HL-60/S4 treated with retinoic acid at 250 ng/mL for 4 days and 3 days (cell line): ENCODE measurements at regions not wholly inside any gene's neighbourhood (a gene's known extent, or its start where the extent isn't known, plus 50 kb on each side); places are given as distances from the start of the nearest gene placed in this dataset.

Experiments used
- in situ Hi-C: fragments of 300-500 bp; cut with MboI; formaldehyde crosslinking; loops from 2 replicates; pipeline ENCODE4 v1.7.0; 2022; ENCODE audit warnings: low sequenced_read_pairs

GRCh38 chr2:16322308-16323125 is 343.1 kb downstream of the CYRIA start:
- in situ Hi-C loops = no loop called here

- in situ Hi-C loops = no loop called here
Observed at GRCh38 chr2:16321872-16322271, 343.8 kb downstream of the CYRIA start.

- in situ Hi-C loops = no loop called here
Observed at GRCh38 chr2:16321256-16321655, 344.4 kb downstream of the CYRIA start.

GRCh38 chr2:16320716-16321115 is 344.9 kb downstream of the CYRIA start:
- in situ Hi-C loops = no loop called here

- in situ Hi-C loops = no loop called here
Observed at GRCh38 chr2:16319551-16320121, 346.0 kb downstream of the CYRIA start.

GRCh38 chr2:16318474-16319195 is 347.0 kb downstream of the CYRIA start:
- in situ Hi-C loops = no loop called here

- in situ Hi-C loops = no loop called here
Observed at GRCh38 chr2:16318051-16318450, 347.6 kb downstream of the CYRIA start.

GRCh38 chr2:16317211-16317830 is 348.3 kb downstream of the CYRIA start:
- in situ Hi-C loops = no loop called here

- in situ Hi-C loops = no loop called here
Observed at GRCh38 chr2:16316456-16317210, 349.0 kb downstream of the CYRIA start.

- in situ Hi-C loops = no loop called here
Observed at GRCh38 chr2:16315908-16316307, 349.7 kb downstream of the CYRIA start.

GRCh38 chr2:16315458-16315835 is 350.2 kb downstream of the CYRIA start:
- in situ Hi-C loops = no loop called here

GRCh38 chr2:16314691-16315457 is 350.8 kb downstream of the CYRIA start:
- in situ Hi-C loops = no loop called here

- in situ Hi-C loops = no loop called here
Observed at GRCh38 chr2:16314001-16314400, 351.6 kb downstream of the CYRIA start.

GRCh38 chr2:16313235-16313975 is 352.2 kb downstream of the CYRIA start:
- in situ Hi-C loops = no loop called here

GRCh38 chr2:16312771-16313170 is 352.9 kb downstream of the CYRIA start:
- in situ Hi-C loops = no loop called here

GRCh38 chr2:16311521-16312440 is 353.9 kb downstream of the CYRIA start:
- in situ Hi-C loops = no loop called here

- in situ Hi-C loops = no loop called here
Observed at GRCh38 chr2:16308816-16309215, 356.8 kb downstream of the CYRIA start.

GRCh38 chr2:16304876-16305590 is 360.6 kb downstream of the CYRIA start:
- in situ Hi-C loops = no loop called here
